OCI-LY7 (cell line): ENCODE measurements at regions not wholly inside any gene's neighbourhood (a gene's known extent, or its start where the extent isn't known, plus 50 kb on each side); places are given as distances from the start of the nearest gene placed in this dataset.

Experiments used
- CTCF ChIP-seq: fragments of 200-600 bp; sonication (generic); conservative IDR thresholded peaks from 2 replicates; pipeline ENCODE4 v1.5.1; 2014; ENCODE audit warnings: mild to moderate bottlenecking, antibody characterized with exemption, low read length, moderate library complexity, mixed read lengths
- EZH2phosphoT487 ChIP-seq: fragments of 200-600 bp; sonication (generic); IDR thresholded peaks from 2 replicates; pipeline ENCODE4 v1.6.1; 2018; ENCODE audit warnings: low read depth, borderline replicate concordance, mild to moderate bottlenecking, mixed run types, antibody characterized with exemption, low read length, moderate library complexity, mixed read lengths

- TF ChIP-seq EZH2phosphoT487 = no peak
- no peak for TF ChIP-seq CTCF
These were observed 398.3 kb downstream of the UTRN start for GRCh38 chr6:144683216-144684070.
